ENCODE measurements at regions not wholly inside any gene's neighbourhood (a gene's known extent, or its start where the extent isn't known, plus 50 kb on each side); places are given as distances from the start of the nearest gene placed in this dataset.
"Not testable (repeated sequence)": the region's sequence is repeated elsewhere in the genome, so short reads cannot be mapped to it uniquely, and the experiment has no call there.

GRCh38 chr17:54452666-54453348 is 447.8 kb upstream of the TOM1L1 start:
- Mint-ChIP-seq H3K9me3 (ENCODE audit: unreplicated experiment) (peaks cover 2% of the 10 kb centered on the region), H3K36me3 (ENCODE audit: unreplicated experiment) (peaks cover 10% of the 10 kb centered on the region), H3K4me1 (ENCODE audit: low read depth, unreplicated experiment) (no peaks in the 10 kb centered on the region), H3K27ac (ENCODE audit: unreplicated experiment) (no peak overlapping the region), H3K27me3 (ENCODE audit: unreplicated experiment) (no peaks in the 10 kb centered on the region), H3K4me3 (ENCODE audit: unreplicated experiment) (no peak overlapping the region)
- no peak for TF ChIP-seq CTCF (IDR thresholded peaks at IDR 0.05; ENCODE audit: partially characterized antibody, unreplicated experiment)
- no peak for DNase-seq

GRCh38 chr17:54455251-54455868 is 445.3 kb upstream of the TOM1L1 start:
- H3K27ac Mint-ChIP-seq (ENCODE audit: unreplicated experiment) = no peak overlapping the region
- H3K4me3 Mint-ChIP-seq (ENCODE audit: unreplicated experiment) = no peak overlapping the region
- peaks cover 2% of the 10 kb centered on the region for H3K9me3 Mint-ChIP-seq (ENCODE audit: unreplicated experiment)
- H3K27me3 Mint-ChIP-seq (ENCODE audit: unreplicated experiment) = no peaks in the 10 kb centered on the region
- TF ChIP-seq CTCF (IDR thresholded peaks at IDR 0.05; ENCODE audit: partially characterized antibody, unreplicated experiment) = no peak
- no peaks in the 10 kb centered on the region for H3K4me1 Mint-ChIP-seq (ENCODE audit: low read depth, unreplicated experiment)
- peaks cover 13% of the 10 kb centered on the region for H3K36me3 Mint-ChIP-seq (ENCODE audit: unreplicated experiment)
- no peak for DNase-seq

GRCh38 chr17:54465443-54465842 is 435.2 kb upstream of the TOM1L1 start:
- H3K4me1 Mint-ChIP-seq (ENCODE audit: low read depth, unreplicated experiment); H3K27ac Mint-ChIP-seq (ENCODE audit: unreplicated experiment); DNase-seq: not testable (repeated sequence)

GRCh38 chr17:54466875-54467274 is 433.8 kb upstream of the TOM1L1 start:
- H3K4me1 Mint-ChIP-seq (ENCODE audit: low read depth, unreplicated experiment) = no peaks in the 10 kb centered on the region
- DNase-seq = no peak
- TF ChIP-seq CTCF (IDR thresholded peaks at IDR 0.05; ENCODE audit: partially characterized antibody, unreplicated experiment) = no peak
- H3K27me3 Mint-ChIP-seq (ENCODE audit: unreplicated experiment) = no peaks in the 10 kb centered on the region
- H3K9me3 Mint-ChIP-seq (ENCODE audit: unreplicated experiment) = no peaks in the 10 kb centered on the region
- no peak overlapping the region for H3K27ac Mint-ChIP-seq (ENCODE audit: unreplicated experiment)
- H3K4me3 Mint-ChIP-seq (ENCODE audit: unreplicated experiment) = no peak overlapping the region
- no peaks in the 10 kb centered on the region for H3K36me3 Mint-ChIP-seq (ENCODE audit: unreplicated experiment)

More at GRCh38 chr17:54465443-54465842, 435.2 kb upstream of the TOM1L1 start:
- H3K27me3 Mint-ChIP-seq (ENCODE audit: unreplicated experiment); H3K4me3 Mint-ChIP-seq (ENCODE audit: unreplicated experiment); H3K36me3 Mint-ChIP-seq (ENCODE audit: unreplicated experiment); H3K9me3 Mint-ChIP-seq (ENCODE audit: unreplicated experiment): not testable (repeated sequence)

GRCh38 chr17:54482843-54483242 is 417.8 kb upstream of the TOM1L1 start:
- H3K27me3 Mint-ChIP-seq (ENCODE audit: unreplicated experiment) = no peaks in the 10 kb centered on the region
- H3K27ac Mint-ChIP-seq (ENCODE audit: unreplicated experiment) = no peak overlapping the region
- no peaks in the 10 kb centered on the region for H3K9me3 Mint-ChIP-seq (ENCODE audit: unreplicated experiment)

More at GRCh38 chr17:54482843-54483242, 417.8 kb upstream of the TOM1L1 start:
- H3K4me1 Mint-ChIP-seq (ENCODE audit: low read depth, unreplicated experiment) = no peaks in the 10 kb centered on the region
- no peak for TF ChIP-seq CTCF (IDR thresholded peaks at IDR 0.05; ENCODE audit: partially characterized antibody, unreplicated experiment)
- no peak for DNase-seq
- H3K36me3 Mint-ChIP-seq (ENCODE audit: unreplicated experiment) = no peaks in the 10 kb centered on the region
- H3K4me3 Mint-ChIP-seq (ENCODE audit: unreplicated experiment) = no peak overlapping the region
